Body of pancreas (tissue), 4 donors: ENCODE measurements at regions not wholly inside any gene's neighbourhood (a gene's known extent, or its start where the extent isn't known, plus 50 kb on each side); places are given as distances from the start of the nearest gene placed in this dataset.

Experiments used
- CTCF ChIP-seq, 7 experiments: fragments of 450-650 bp in 4 of 7; fragments of 200-600 bp in 3 of 7; sonication (generic) in 3 of 7; IDR thresholded peaks; one replicate each; pipeline ENCODE4 v1.5.1; 2016 to 2019; ENCODE audit warnings: antibody characterized with exemption in 7 of 7
- POLR2A ChIP-seq, 3 donors: fragments of 450-650 bp; IDR thresholded peaks; one replicate each; pipeline ENCODE4 v1.6.1; 2016; ENCODE audit warnings: antibody characterized with exemption in 3 of 3, mild to moderate bottlenecking in 2 of 3

GRCh38 chr12:111068290-111068689, 147.9 kb upstream of the MYL2 start:
- TF ChIP-seq POLR2A (IDR thresholded peaks at IDR 0.05), result no peak
- TF ChIP-seq CTCF (IDR thresholded peaks at IDR 0.05), result no peak
